ENCODE measurements at regions not wholly inside any gene's neighbourhood (a gene's known extent, or its start where the extent isn't known, plus 50 kb on each side); places are given as distances from the start of the nearest gene placed in this dataset.
"Not testable (repeated sequence)": the region's sequence is repeated elsewhere in the genome, so short reads cannot be mapped to it uniquely, and the experiment has no call there.

- H2AK5ac ChIP-seq (ENCODE audit: low read depth, low read length); H4K20me1 ChIP-seq (ENCODE audit: insufficient read depth, low read length); H3K4me3 ChIP-seq (ENCODE audit: insufficient read depth, low read depth, low read length); H3K27ac ChIP-seq (ENCODE audit: insufficient read depth, low read length); H3K9me1 ChIP-seq (ENCODE audit: insufficient read depth, low read length); H4K91ac ChIP-seq (ENCODE audit: insufficient read depth, low read depth, low read length); H2AK9ac ChIP-seq (replicated peaks; ENCODE audit: low read depth, low read length, poor library complexity); H3K4me2 ChIP-seq (ENCODE audit: low read depth, low read length); H3K4ac ChIP-seq (ENCODE audit: low read depth, low read length); H4K5ac ChIP-seq (ENCODE audit: low read depth, low read length); in situ Hi-C loops (cut with MboI; ENCODE audit: low sequenced_read_pairs); ATAC-seq (ENCODE audit: low read depth); CTCF ChIA-PET; DNase-seq; dilution Hi-C loops (cut with HindIII; ENCODE audit: low sequenced_read_pairs, unreplicated experiment); POLR2A ChIA-PET (ENCODE audit: unreplicated experiment); H4K8ac ChIP-seq (ENCODE audit: low read depth in 2 of 2, low read length in 2 of 2); H3K56ac ChIP-seq (ENCODE audit: extremely low read depth, insufficient read depth, low read length); H2AFZ ChIP-seq (replicated peaks; ENCODE audit: low read length, poor library complexity); H3K4me1 ChIP-seq (ENCODE audit: control insufficient read depth, insufficient read depth, low read length); BruUV-seq (replicated peaks); H2BK20ac ChIP-seq (ENCODE audit: low read depth, low read length); H2BK120ac ChIP-seq (ENCODE audit: low read depth, low read length); H3K18ac ChIP-seq (ENCODE audit: low read depth, low read length); H3K79me1 ChIP-seq (ENCODE audit: low read depth in 1 of 2, low read length in 2 of 2); intact Hi-C loops (cut with micrococcal nuclease); H3K27me3 ChIP-seq (ENCODE audit: control insufficient read depth, insufficient read depth, low read length); H3K23ac ChIP-seq (ENCODE audit: low read depth, low read length); H2BK15ac ChIP-seq (ENCODE audit: low read depth, low read length); H2BK5ac ChIP-seq (ENCODE audit: low read depth, low read length, poor library complexity, severe bottlenecking); H3K36me3 ChIP-seq (ENCODE audit: control insufficient read depth, insufficient read depth, low read length); H3K9ac ChIP-seq (ENCODE audit: low read depth, low read length); H3K14ac ChIP-seq (replicated peaks; ENCODE audit: low read depth, low read length): not testable (repeated sequence)
- 50% methylated on average over 2 of the region's 8 CpGs; no CpG with 5 or more reads in 1 of the 2 experiments for WGBS, 2 experiments (ENCODE audit: extremely low coverage in 2 of 2, insufficient read length in 1 of 2)
- peaks cover 49% of the 10 kb centered on the region for H3K9me3 ChIP-seq (ENCODE audit: control insufficient read depth, insufficient read depth, low read length)
These were observed 4498.5 kb upstream of the OR11H1 start for GRCh38 chr22:11029534-11029933.

- H3K27ac ChIP-seq (ENCODE audit: insufficient read depth, low read length); H2AFZ ChIP-seq (replicated peaks; ENCODE audit: low read length, poor library complexity); H3K56ac ChIP-seq (ENCODE audit: extremely low read depth, insufficient read depth, low read length); H3K4me1 ChIP-seq (ENCODE audit: control insufficient read depth, insufficient read depth, low read length); H4K20me1 ChIP-seq (ENCODE audit: insufficient read depth, low read length); H3K4me3 ChIP-seq (ENCODE audit: insufficient read depth, low read depth, low read length); H2BK15ac ChIP-seq (ENCODE audit: low read depth, low read length); H3K4ac ChIP-seq (ENCODE audit: low read depth, low read length); H3K36me3 ChIP-seq (ENCODE audit: control insufficient read depth, insufficient read depth, low read length); CTCF ChIA-PET; H4K5ac ChIP-seq (ENCODE audit: low read depth, low read length); POLR2A ChIA-PET (ENCODE audit: unreplicated experiment); H3K4me2 ChIP-seq (ENCODE audit: low read depth, low read length); BruUV-seq (replicated peaks); H4K8ac ChIP-seq (ENCODE audit: low read depth in 2 of 2, low read length in 2 of 2); H2AK9ac ChIP-seq (replicated peaks; ENCODE audit: low read depth, low read length, poor library complexity); H2BK5ac ChIP-seq (ENCODE audit: low read depth, low read length, poor library complexity, severe bottlenecking); H4K91ac ChIP-seq (ENCODE audit: insufficient read depth, low read depth, low read length); ATAC-seq (ENCODE audit: low read depth); H2BK20ac ChIP-seq (ENCODE audit: low read depth, low read length); in situ Hi-C loops (cut with MboI; ENCODE audit: low sequenced_read_pairs); H3K9me1 ChIP-seq (ENCODE audit: insufficient read depth, low read length); H3K14ac ChIP-seq (replicated peaks; ENCODE audit: low read depth, low read length); H3K9ac ChIP-seq (ENCODE audit: low read depth, low read length); H3K27me3 ChIP-seq (ENCODE audit: control insufficient read depth, insufficient read depth, low read length); DNase-seq; dilution Hi-C loops (cut with HindIII; ENCODE audit: low sequenced_read_pairs, unreplicated experiment); H2AK5ac ChIP-seq (ENCODE audit: low read depth, low read length); intact Hi-C loops (cut with micrococcal nuclease); H3K79me1 ChIP-seq (ENCODE audit: low read depth in 1 of 2, low read length in 2 of 2); H3K18ac ChIP-seq (ENCODE audit: low read depth, low read length); H2BK120ac ChIP-seq (ENCODE audit: low read depth, low read length); H3K23ac ChIP-seq (ENCODE audit: low read depth, low read length): not testable (repeated sequence)
- no CpG with 5 or more reads among the region's 6 CpGs for WGBS, 2 experiments (ENCODE audit: extremely low coverage in 2 of 2, insufficient read length in 1 of 2)
- peaks cover 51% of the 10 kb centered on the region for H3K9me3 ChIP-seq (ENCODE audit: control insufficient read depth, insufficient read depth, low read length)
These were observed 4498.0 kb upstream of the OR11H1 start for GRCh38 chr22:11029967-11030366.

All from IMR-90 (cell line).